Naive thymus-derived CD8-positive, alpha-beta T cell (primary cell): ENCODE measurements at regions not wholly inside any gene's neighbourhood (a gene's known extent, or its start where the extent isn't known, plus 50 kb on each side); places are given as distances from the start of the nearest gene placed in this dataset.
"Not testable (repeated sequence)": the region's sequence is repeated elsewhere in the genome, so short reads cannot be mapped to it uniquely, and the experiment has no call there.

Experiments used
- ATAC-seq, 2 donors: fragments of 150-1000 bp; cut with Tn5 transposase in 1 of 2; sonication (Bioruptor Pico), chemical (Tn5 transposase) in 1 of 2; 1 replicate in 1 of 2; 2 replicates in 1 of 2; pipeline ENCODE4 v1.10.0; 2021; ENCODE audit warnings: mild to moderate bottlenecking in 2 of 2, moderate library complexity in 2 of 2
- POLR2A ChIA-PET: fragments of 350-600 bp; sonication (Branson Sonifier 250); formaldehyde crosslinking; loops from one replicate; lab custom pipeline; 2021; ENCODE audit warnings: antibody characterized with exemption; lab: Charles Lee
- DNase-seq, 10 donors: peaks; one replicate each; pipeline versions ENCODE4 v3.0.0 to v3.0.0-alpha.2; 2020 to 2022
- H3K27ac Mint-ChIP-seq, 10 donors: one replicate each; pipeline ENCODE4 v1.8.0; 2020 to 2022; ENCODE audit warnings: mild to moderate bottlenecking in 10 of 10, mixed read lengths in 10 of 10, moderate library complexity in 4 of 10, inconsistent platforms in 1 of 10
- H3K27me3 Mint-ChIP-seq, 5 donors: one replicate each; pipeline ENCODE4 v1.8.0; 2021 to 2022; ENCODE audit warnings: mixed read lengths in 5 of 5
- H3K36me3 Mint-ChIP-seq, 3 donors: one replicate each; pipeline ENCODE4 v1.8.0; 2020 to 2022; ENCODE audit warnings: mixed read lengths in 3 of 3, mild to moderate bottlenecking in 2 of 3, inconsistent platforms in 1 of 3
- H3K4me1 Mint-ChIP-seq, 4 donors: one replicate each; pipeline ENCODE4 v1.8.0; 2021 to 2022; ENCODE audit warnings: mixed read lengths in 4 of 4
- H3K4me3 Mint-ChIP-seq, 10 donors: one replicate each; pipeline ENCODE4 v1.8.0; 2020 to 2022; ENCODE audit warnings: mild to moderate bottlenecking in 10 of 10, mixed read lengths in 10 of 10, moderate library complexity in 6 of 10, inconsistent platforms in 1 of 10
- H3K9me3 Mint-ChIP-seq, 9 donors: one replicate each; pipeline ENCODE4 v1.8.0; 2020 to 2022; ENCODE audit warnings: mixed read lengths in 9 of 9, mild to moderate bottlenecking in 3 of 9, inconsistent platforms in 1 of 9, moderate library complexity in 1 of 9

DNA sequence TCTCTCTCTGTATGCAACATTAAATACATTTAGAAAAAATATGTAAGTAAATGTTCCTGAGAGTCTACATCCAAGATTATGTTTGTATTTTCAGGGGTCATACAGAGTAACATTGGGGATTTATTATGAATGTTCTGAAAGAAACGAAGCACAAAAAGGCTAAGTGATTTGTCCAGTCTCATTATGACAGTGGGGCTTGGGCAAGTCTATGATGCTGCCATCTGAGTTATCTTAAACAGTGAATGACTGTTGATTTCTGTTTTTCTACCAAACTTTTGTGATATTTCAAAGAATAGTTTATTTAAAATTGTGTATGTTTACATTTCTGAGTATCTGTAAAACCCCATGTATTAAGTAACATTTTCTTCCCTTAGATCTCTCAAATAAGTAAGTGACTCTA, 481.2 kb upstream of the ZNF717 start:
- Mint-ChIP-seq H3K27ac (no peak overlapping the region), H3K9me3 (peaks cover 0 to 17% (median 7%) of the 10 kb centered on the region in 9 donors), H3K27me3 (no peaks in the 10 kb centered on the region), H3K4me3 (no peak overlapping the region), H3K4me1 (no peaks in the 10 kb centered on the region), H3K36me3 (no peaks in the 10 kb centered on the region)
- no peak for ATAC-seq
- no peak for DNase-seq
- POLR2A ChIA-PET: no interaction called here

DNA sequence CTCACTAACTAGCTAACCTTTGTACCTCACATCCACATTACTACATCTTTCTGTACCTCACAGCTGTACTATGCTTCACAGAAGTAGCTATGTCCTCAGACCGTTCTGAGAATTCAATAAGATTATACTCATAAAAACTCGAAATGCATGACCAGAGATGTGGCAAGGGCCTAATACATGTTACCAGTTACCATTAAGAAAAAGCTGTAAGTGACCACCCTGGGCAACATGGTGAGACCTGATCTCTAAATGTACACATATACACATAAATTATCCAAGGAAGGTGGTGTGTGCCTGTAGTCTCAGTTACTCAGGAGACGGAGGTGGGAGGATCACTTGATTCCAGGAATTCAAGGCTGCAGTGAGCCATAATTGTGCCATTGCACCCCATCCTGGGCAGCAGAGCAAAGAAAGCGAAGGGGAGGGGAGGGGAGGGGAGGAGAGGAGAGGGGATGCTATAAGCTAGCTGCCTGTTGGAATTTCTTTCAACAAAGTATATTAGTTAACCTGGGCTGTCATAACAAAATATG, 482.6 kb upstream of the ZNF717 start:
- no peaks in the 10 kb centered on the region for H3K4me1 Mint-ChIP-seq
- no peak overlapping the region for H3K4me3 Mint-ChIP-seq
- POLR2A ChIA-PET: no interaction called here
- no peaks in the 10 kb centered on the region for H3K27me3 Mint-ChIP-seq
- peaks cover 0 to 14% (median 6%) of the 10 kb centered on the region in 9 donors for H3K9me3 Mint-ChIP-seq
- H3K36me3 Mint-ChIP-seq: no peaks in the 10 kb centered on the region
- ATAC-seq (no peak), DNase-seq (no peak)
- no peak overlapping the region for H3K27ac Mint-ChIP-seq

DNA sequence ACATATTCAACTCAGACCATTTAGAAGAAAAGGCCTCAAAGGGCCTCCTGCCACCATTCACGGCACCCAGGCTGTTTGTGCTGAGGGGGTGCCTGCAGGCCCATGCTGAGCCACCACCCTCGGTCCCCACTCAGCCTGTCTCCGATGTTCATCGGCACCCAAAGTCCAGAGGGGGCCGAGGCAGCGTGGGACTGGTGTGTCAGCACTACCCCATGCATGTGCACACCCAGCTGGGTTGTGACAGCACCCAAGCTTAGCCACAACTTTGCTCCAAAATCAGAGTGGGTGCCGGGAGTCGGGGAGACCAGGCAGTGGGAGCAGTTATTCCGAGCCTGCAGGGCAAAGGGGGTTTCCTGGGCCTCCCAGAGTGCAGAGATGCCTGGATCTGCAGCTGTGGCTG, 508.5 kb upstream of the ZNF717 start:
- Mint-ChIP-seq H3K4me3 (no peak overlapping the region), H3K27me3 (no peaks in the 10 kb centered on the region), H3K36me3 (no peaks in the 10 kb centered on the region), H3K27ac (no peak overlapping the region), H3K4me1 (no peaks in the 10 kb centered on the region), H3K9me3 (peaks cover 2 to 21% (median 5%) of the 10 kb centered on the region in 9 donors)
- ATAC-seq (no peak), DNase-seq (no peak)
- POLR2A ChIA-PET: no interaction called here

DNA sequence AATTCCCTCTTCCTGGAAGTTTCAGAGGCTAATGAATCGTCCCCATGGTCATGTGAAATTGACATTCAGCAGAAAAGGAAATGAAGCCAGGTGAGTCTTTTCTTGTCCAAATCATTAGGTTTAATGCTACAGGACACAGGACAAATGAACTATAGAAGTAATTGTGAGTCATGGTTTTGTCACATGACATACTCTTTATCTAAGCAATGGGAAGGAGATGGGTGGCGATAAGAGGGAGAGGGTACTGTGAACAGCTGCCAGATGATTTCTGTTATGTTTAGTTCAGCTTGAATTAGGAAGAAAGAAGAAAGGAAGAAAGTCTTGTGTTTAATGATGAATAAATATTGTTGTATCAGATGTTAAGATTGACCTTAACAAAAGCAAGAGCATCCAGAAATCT, 515.4 kb upstream of the ZNF717 start:
- H3K27ac Mint-ChIP-seq: no peak overlapping the region
- peaks cover 3 to 40% (median 10%) of the 10 kb centered on the region in 9 donors for H3K9me3 Mint-ChIP-seq

GRCh38 chr3:76307556-76307955, 522.2 kb upstream of the ZNF717 start:
- POLR2A ChIA-PET: no interaction called here
- ATAC-seq: no peak

More for the DNA sequence above, 515.4 kb upstream of the ZNF717 start:
- Mint-ChIP-seq H3K27me3 (no peaks in the 10 kb centered on the region), H3K4me1 (no peaks in the 10 kb centered on the region), H3K36me3 (no peaks in the 10 kb centered on the region), H3K4me3 (no peak overlapping the region)
- DNase-seq (no peak), ATAC-seq (no peak)
- POLR2A ChIA-PET: no interaction called here

DNA sequence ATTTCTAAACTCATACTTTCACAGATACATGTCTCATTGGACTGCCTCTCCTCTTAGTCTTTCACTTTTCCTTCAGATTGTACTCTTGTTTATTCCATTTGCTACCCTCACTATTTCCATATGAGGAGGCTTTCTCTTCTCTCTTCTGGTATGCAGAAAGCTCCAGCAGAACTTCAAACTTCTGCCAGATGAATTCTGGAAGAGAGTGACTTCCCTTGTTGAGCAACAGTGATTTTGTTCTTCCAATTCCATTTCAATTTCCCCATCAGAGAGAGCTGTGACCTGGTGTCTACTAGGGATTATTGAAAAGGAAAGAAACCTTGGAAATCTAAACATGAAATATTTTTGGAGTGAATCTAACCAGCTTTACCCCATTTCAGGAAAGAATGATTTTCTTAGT, 523.2 kb upstream of the ZNF717 start:
- Mint-ChIP-seq H3K27ac (no peak overlapping the region), H3K4me3 (no peak overlapping the region), H3K27me3 (no peaks in the 10 kb centered on the region), H3K9me3 (peaks cover 0 to 26% (median 10%) of the 10 kb centered on the region in 9 donors), H3K4me1 (no peaks in the 10 kb centered on the region), H3K36me3 (peaks cover 0 to 4% (median 0%) of the 10 kb centered on the region in 3 donors)
- DNase-seq (no peak), ATAC-seq (no peak)
- POLR2A ChIA-PET: no interaction called here

More at GRCh38 chr3:76307556-76307955, 522.2 kb upstream of the ZNF717 start:
- no peak for DNase-seq
- H3K27ac Mint-ChIP-seq: no peak overlapping the region
- H3K27me3 Mint-ChIP-seq: no peaks in the 10 kb centered on the region
- H3K4me3 Mint-ChIP-seq: no peak overlapping the region
- H3K9me3 Mint-ChIP-seq: peaks cover 0 to 22% (median 10%) of the 10 kb centered on the region in 9 donors
- H3K36me3 Mint-ChIP-seq: peaks cover 0 to 4% (median 0%) of the 10 kb centered on the region in 3 donors
- H3K4me1 Mint-ChIP-seq: no peaks in the 10 kb centered on the region

GRCh38 chr3:76310089-76310488, 524.7 kb upstream of the ZNF717 start:
- Mint-ChIP-seq H3K27me3 (no peaks in the 10 kb centered on the region), H3K9me3 (peaks cover 0 to 17% (median 5%) of the 10 kb centered on the region in 9 donors), H3K4me3 (no peak overlapping the region), H3K27ac (no peak overlapping the region), H3K36me3 (peaks cover 0 to 4% (median 0%) of the 10 kb centered on the region in 3 donors), H3K4me1 (no peaks in the 10 kb centered on the region)
- ATAC-seq (no peak), DNase-seq (no peak)
- POLR2A ChIA-PET: no interaction called here

DNA sequence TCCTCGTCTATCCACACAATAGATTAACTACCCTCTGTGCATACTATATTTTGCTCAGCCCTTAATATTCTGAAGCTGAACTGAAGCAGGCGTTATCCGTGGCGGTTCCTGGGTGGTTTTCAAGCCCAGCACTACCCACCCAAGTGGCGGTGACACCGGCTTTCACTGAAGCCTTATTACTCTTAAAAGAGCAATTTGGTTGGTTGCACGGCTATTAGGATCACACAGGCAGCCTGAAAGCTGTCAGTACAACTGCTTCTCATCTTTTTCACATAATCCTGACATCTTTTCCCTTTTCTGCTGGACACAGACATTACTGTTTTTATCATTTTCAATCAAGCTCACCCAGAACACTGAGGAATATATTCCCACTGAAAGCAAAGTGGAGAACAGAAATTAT, 525.3 kb upstream of the ZNF717 start:
- peaks cover 0 to 4% (median 0%) of the 10 kb centered on the region in 3 donors for H3K36me3 Mint-ChIP-seq
- no peak overlapping the region for H3K27ac Mint-ChIP-seq
- no peak for ATAC-seq
- POLR2A ChIA-PET: no interaction called here
- DNase-seq: no peak
- H3K4me1 Mint-ChIP-seq: no peaks in the 10 kb centered on the region
- H3K4me3 Mint-ChIP-seq: no peak overlapping the region
- no peaks in the 10 kb centered on the region for H3K27me3 Mint-ChIP-seq
- H3K9me3 Mint-ChIP-seq: peaks cover 0 to 18% (median 6%) of the 10 kb centered on the region in 9 donors

- no peak for ATAC-seq
- H3K9me3 Mint-ChIP-seq: peaks cover 0 to 27% (median 11%) of the 10 kb centered on the region in 9 donors
- no peak overlapping the region for H3K4me3 Mint-ChIP-seq
- H3K36me3 Mint-ChIP-seq: peaks cover 0 to 4% (median 0%) of the 10 kb centered on the region in 3 donors
- no peak for DNase-seq
- no peaks in the 10 kb centered on the region for H3K4me1 Mint-ChIP-seq
- POLR2A ChIA-PET: no interaction called here
- no peak overlapping the region for H3K27ac Mint-ChIP-seq
- no peaks in the 10 kb centered on the region for H3K27me3 Mint-ChIP-seq
These were observed 526.6 kb upstream of the ZNF717 start for GRCh38 chr3:76311941-76312340.

DNA sequence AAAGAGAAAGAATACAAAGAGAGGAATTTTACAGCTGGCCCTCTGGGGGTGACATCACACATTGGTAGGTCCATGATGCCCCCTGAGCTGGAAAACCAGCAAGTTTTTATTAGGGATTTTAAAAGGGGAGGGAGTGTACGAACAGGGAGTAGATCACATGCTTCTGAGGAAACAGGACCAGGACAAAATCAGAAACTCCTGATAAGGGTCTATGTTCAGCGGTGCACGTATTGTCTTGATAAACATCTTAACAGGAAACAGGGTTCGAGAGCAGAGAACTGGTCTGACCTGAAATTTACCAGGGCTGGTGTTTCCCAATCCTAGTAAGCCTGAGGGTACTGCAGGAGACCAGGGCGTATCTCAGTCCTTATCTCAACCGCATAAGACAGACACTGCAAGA, 530.6 kb upstream of the ZNF717 start:
- POLR2A ChIA-PET, DNase-seq, H3K4me3 Mint-ChIP-seq, ATAC-seq, H3K36me3 Mint-ChIP-seq, H3K27ac Mint-ChIP-seq, H3K27me3 Mint-ChIP-seq, H3K4me1 Mint-ChIP-seq: not testable (repeated sequence)
- peaks cover 0 to 16% (median 10%) of the 10 kb centered on the region in 9 donors for H3K9me3 Mint-ChIP-seq

DNA sequence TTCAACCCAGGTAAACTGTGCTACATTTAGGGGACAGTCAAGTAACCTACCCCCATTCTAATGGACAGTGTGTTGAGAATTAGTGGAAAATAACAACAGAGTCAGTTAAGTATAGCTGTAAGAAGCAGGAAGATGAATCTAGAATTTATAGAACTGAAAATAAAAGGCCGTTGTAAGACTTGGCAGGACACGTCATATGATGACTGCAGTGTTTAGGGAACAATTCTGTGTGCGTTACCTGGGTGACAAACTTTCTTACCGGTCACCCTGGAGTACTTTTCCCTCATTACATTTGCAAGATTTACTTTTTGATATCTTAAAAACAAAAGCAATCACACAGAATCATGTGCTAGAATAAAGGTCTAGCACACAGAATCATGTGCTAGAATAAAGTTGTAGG, 536.3 kb upstream of the ZNF717 start:
- Mint-ChIP-seq H3K9me3 (peaks cover 0 to 8% (median 0%) of the 10 kb centered on the region in 9 donors), H3K27me3 (no peaks in the 10 kb centered on the region), H3K4me3 (no peak overlapping the region), H3K36me3 (no peaks in the 10 kb centered on the region), H3K4me1 (no peaks in the 10 kb centered on the region), H3K27ac (no peak overlapping the region)
- DNase-seq: no peak
- ATAC-seq: no peak
- POLR2A ChIA-PET: no interaction called here

GRCh38 chr3:76324101-76324500, 538.8 kb upstream of the ZNF717 start:
- no peak overlapping the region for H3K4me3 Mint-ChIP-seq
- ATAC-seq (no peak), DNase-seq (no peak)
- POLR2A ChIA-PET: no interaction called here
- H3K9me3 Mint-ChIP-seq: peaks cover 0 to 11% (median 4%) of the 10 kb centered on the region in 9 donors
- H3K27ac Mint-ChIP-seq: no peak overlapping the region
- H3K4me1 Mint-ChIP-seq: no peaks in the 10 kb centered on the region
- H3K36me3 Mint-ChIP-seq: no peaks in the 10 kb centered on the region
- no peaks in the 10 kb centered on the region for H3K27me3 Mint-ChIP-seq

GRCh38 chr3:76345878-76346277, 560.5 kb upstream of the ZNF717 start:
- Mint-ChIP-seq H3K36me3 (no peaks in the 10 kb centered on the region), H3K4me3 (no peak overlapping the region), H3K9me3 (peaks cover 0 to 18% (median 7%) of the 10 kb centered on the region in 9 donors), H3K27me3 (no peaks in the 10 kb centered on the region), H3K27ac (no peak overlapping the region), H3K4me1 (no peaks in the 10 kb centered on the region)
- DNase-seq (no peak), ATAC-seq (no peak)
- POLR2A ChIA-PET: no interaction called here

DNA sequence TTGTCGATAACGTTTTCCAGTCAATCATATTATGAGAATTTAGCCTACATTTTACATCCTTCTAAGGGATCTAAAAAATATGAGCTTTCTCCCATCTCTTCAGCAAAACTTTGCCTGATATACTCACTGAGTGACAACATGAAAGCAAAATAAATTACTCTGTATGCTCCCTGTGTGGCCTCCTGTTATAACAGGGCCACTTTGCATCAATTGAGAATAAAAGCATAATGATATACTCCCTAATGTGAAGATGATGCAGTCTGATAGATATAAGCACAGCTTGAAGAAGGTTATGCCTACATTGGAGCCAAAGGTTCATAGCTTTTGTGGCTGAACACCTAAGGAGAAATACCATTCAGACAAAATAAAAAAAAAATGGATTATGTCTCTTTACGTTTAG, 561.3 kb upstream of the ZNF717 start:
- POLR2A ChIA-PET: no interaction called here
- H3K4me3 Mint-ChIP-seq: no peak overlapping the region
- no peak for ATAC-seq
- H3K27ac Mint-ChIP-seq: no peak overlapping the region
- H3K27me3 Mint-ChIP-seq: no peaks in the 10 kb centered on the region
- peaks cover 0 to 18% (median 7%) of the 10 kb centered on the region in 9 donors for H3K9me3 Mint-ChIP-seq
- H3K4me1 Mint-ChIP-seq: no peaks in the 10 kb centered on the region
- no peaks in the 10 kb centered on the region for H3K36me3 Mint-ChIP-seq
- DNase-seq: no peak
